GM12878 (cell line): ENCODE measurements at regions not wholly inside any gene's neighbourhood (a gene's known extent, or its start where the extent isn't known, plus 50 kb on each side); places are given as distances from the start of the nearest gene placed in this dataset.

Experiments used
- ATAC-seq: fragments of 200-7000 bp; cut with Tn5 transposase; 3 replicates; pipeline ENCODE4 v1.9.1; 2020; ENCODE audit warnings: mild to moderate bottlenecking, moderate library complexity
- BruUV-seq: library from RNA; stranded (reverse); fragments of 400-500 nt; replicated peaks from 2 replicates; lab custom pipeline; 2021; lab: Mats Ljungman, UMichigan
- CTCF ChIA-PET: fragments of 300-600 bp; sonication (Branson Sonifier 250); formaldehyde crosslinking; extraction: SDS; loops from one replicate; lab custom pipeline; 2021; ENCODE audit warnings: inconsistent platforms; lab: Yijun Ruan, JAX
- POLR2A ChIA-PET: fragments of 350-600 bp; formaldehyde crosslinking; extraction: SDS; loops from one replicate; lab custom pipeline; 2021; ENCODE audit warnings: inconsistent platforms; lab: Charles Lee
- RAD21 ChIA-PET: fragments of 300-600 bp; sonication (Branson Sonifier 250); formaldehyde crosslinking; loops from one replicate; lab custom pipeline; 2023; ENCODE audit warnings: antibody characterized with exemption; ENCODE audit not compliant: unreplicated experiment; lab: Charles Lee
- SMC1A ChIA-PET: fragments of 300-600 bp; sonication (Branson Sonifier 250); formaldehyde crosslinking; loops from one replicate; lab custom pipeline; 2023; ENCODE audit not compliant: unreplicated experiment, uncharacterized antibody; lab: Charles Lee
- DNase-seq: peaks from one replicate; pipeline ENCODE4 v3.0.0-alpha.2; 2011; ENCODE audit warnings: low read depth, low spot score
- FAIRE-seq: peaks from 3 replicates; lab custom pipeline; 2011; peaks lifted over from hg19 to GRCh38; lab: Jason Lieb, UNC
- H2AFZ ChIP-seq: 2 replicates; pipeline ENCODE4 v1.6.0; 2011; ENCODE audit warnings: low read depth, low read length, control low read depth; ENCODE audit not compliant: control insufficient read depth
- H3K27ac ChIP-seq: 2 replicates; pipeline ENCODE4 v1.5.1; 2011; ENCODE audit warnings: control low read depth; ENCODE audit not compliant: control insufficient read depth, insufficient read depth
- H3K27me3 ChIP-seq, 2 experiments: replicated peaks in 1 of 2; 2 replicates each; pipeline versions ENCODE4 v1.6.0 to v1.6.1; 2011; ENCODE audit warnings: low read length in 1 of 2; ENCODE audit not compliant: control insufficient read depth in 2 of 2, insufficient read depth in 2 of 2
- H3K36me3 ChIP-seq, 2 experiments: 2 replicates each; pipeline ENCODE4 v1.5.1; 2011; ENCODE audit warnings: low read length in 1 of 2; ENCODE audit not compliant: control insufficient read depth in 2 of 2, insufficient read depth in 2 of 2
- H3K4me1 ChIP-seq: 2 replicates; pipeline ENCODE4 v1.6.1; 2011; ENCODE audit warnings: mild to moderate bottlenecking, low read length, moderate library complexity, mixed read lengths; ENCODE audit not compliant: control insufficient read depth, insufficient read depth
- H3K4me2 ChIP-seq: 2 replicates; pipeline ENCODE4 v1.6.0; 2011; ENCODE audit warnings: control low read depth; ENCODE audit not compliant: control insufficient read depth, insufficient read depth
- H3K4me3 ChIP-seq: fragments of 200-600 bp; sonication (generic); 2 replicates; pipeline ENCODE4 v1.5.1; 2016
- H3K79me2 ChIP-seq: 2 replicates; pipeline ENCODE4 v1.6.0; 2011; ENCODE audit warnings: low read length; ENCODE audit not compliant: control insufficient read depth, insufficient read depth
- H3K9ac ChIP-seq: 2 replicates; pipeline ENCODE4 v1.8.0; 2011; ENCODE audit warnings: low read length, control low read depth, mixed read lengths; ENCODE audit not compliant: control insufficient read depth, insufficient read depth
- H3K9me3 ChIP-seq: replicated peaks from 3 replicates; pipeline ENCODE4 v1.5.1; 2011; ENCODE audit warnings: mild to moderate bottlenecking, low read length; ENCODE audit not compliant: control insufficient read depth, insufficient read depth
- H4K20me1 ChIP-seq: 2 replicates; pipeline ENCODE4 v1.6.0; 2011; ENCODE audit not compliant: control insufficient read depth, insufficient read depth
- BCL11A ChIP-seq: IDR thresholded peaks from 2 replicates; pipeline ENCODE4 v1.6.1; 2011; ENCODE audit warnings: low read depth, low read length
- BHLHE40 ChIP-seq, 2 experiments: fragments of 450-650 bp in 1 of 2; IDR thresholded peaks; 2 replicates each; pipeline ENCODE4 v1.6.1; 2011 to 2017; ENCODE audit warnings: low read depth in 2 of 2, borderline replicate concordance in 1 of 2, improper control_type of control experiment in 1 of 2, low read length in 1 of 2, mild to moderate bottlenecking in 1 of 2
- CHD1 ChIP-seq: IDR thresholded peaks from 2 replicates; pipeline ENCODE4 v1.6.1; 2012; ENCODE audit warnings: low read depth, low read length, improper control_type of control experiment
- E2F8 ChIP-seq: fragments of 450-650 bp; IDR thresholded peaks from 2 replicates; pipeline ENCODE4 v1.6.1; 2018; ENCODE audit warnings: mild to moderate bottlenecking, low read depth, moderate library complexity; ENCODE audit not compliant: partially characterized antibody
- MEF2B ChIP-seq: fragments of 450-650 bp; IDR thresholded peaks from 2 replicates; pipeline ENCODE4 v1.6.1; 2018; ENCODE audit warnings: mild to moderate bottlenecking, moderate library complexity; ENCODE audit not compliant: partially characterized antibody, poor library complexity, severe bottlenecking
- NR2C1 ChIP-seq: fragments of 450-650 bp; IDR thresholded peaks from 2 replicates; pipeline ENCODE4 v1.6.1; 2017; ENCODE audit warnings: antibody characterized with exemption, mild to moderate bottlenecking, moderate library complexity
- NRF1 ChIP-seq: conservative IDR thresholded peaks from 2 replicates; pipeline ENCODE4 v1.6.1; 2011; ENCODE audit warnings: mild to moderate bottlenecking, low read depth, low read length, improper control_type of control experiment
- POU2F2 ChIP-seq: IDR thresholded peaks from 3 replicates; pipeline ENCODE4 v1.6.1; 2011; ENCODE audit warnings: low read depth, mild to moderate bottlenecking, low read length, borderline replicate concordance
- RUNX3 ChIP-seq: IDR thresholded peaks from 2 replicates; pipeline ENCODE4 v1.6.1; 2012; ENCODE audit warnings: low read length, inconsistent platforms
- TCF12 ChIP-seq: IDR thresholded peaks from 2 replicates; pipeline ENCODE4 v1.6.1; 2011; ENCODE audit warnings: low read depth, mild to moderate bottlenecking, low read length
- ZNF217 ChIP-seq: fragments of 450-650 bp; IDR thresholded peaks from 2 replicates; pipeline ENCODE4 v1.6.1; 2017; ENCODE audit warnings: antibody characterized with exemption, mild to moderate bottlenecking
- WGBS: methylation state at CpG from one replicate; pipeline ENCODE4 v1.1.6; 2016; ENCODE audit warnings: low lambda C conversion rate; ENCODE audit not compliant: insufficient replicate concordance, insufficient coverage; ENCODE audit errors: missing lambda C conversion rate; 5-methylcytosine and 5-hydroxymethylcytosine counted together
- in situ Hi-C: fragments of 300-500 bp; cut with MboI; formaldehyde crosslinking; loops from 9 replicates; pipeline ENCODE4 v1.14.3; 2018; ENCODE audit warnings: mixed read lengths
- intact Hi-C: fragments of 100-400 bp; cut with micrococcal nuclease; formaldehyde crosslinking; loops from one replicate; pipeline ENCODE4 v1.14.2; 2022; ENCODE audit not compliant: unreplicated experiment
- TF ChIP-seq, protein P1 (sequence below): IDR thresholded peaks from 2 replicates; pipeline ENCODE4 v1.6.1; 2012; ENCODE audit warnings: low read depth, low read length, improper control_type of control experiment

- no peaks in the 10 kb centered on the region; the same call in 2 of the 3 replicates for H3K9me3 ChIP-seq
- intact Hi-C loops = loop anchor here (10.0 kb wide), 1 partner anchor 341 kb away; no protein-coding TSS in a partner anchor
Measured at GRCh38 chr2:145413261-145414030, 893.5 kb upstream of the ZEB2 start.

GRCh38 chr2:145412155-145412554 is 892.2 kb upstream of the ZEB2 start:
- no peak overlapping the region for H3K4me3 ChIP-seq
- no TSS peak for BruUV-seq
- H3K27me3 ChIP-seq = no peaks in the 10 kb centered on the region; a peak in 1 of 4 replicates
- no peak overlapping the region for H3K27ac ChIP-seq
- ChIA-PET SMC1A (interaction anchor here (0.6 to 1.0 kb wide), 3 partner anchors 17 to 889 kb away, joined by 3 read pairs; no protein-coding TSS in a partner anchor), POLR2A (no interaction called here), RAD21 (no interaction called here), CTCF (no interaction called here)
- H3K36me3 ChIP-seq = no peaks in the 10 kb centered on the region
- peak overlapping the region; percentile 39; the same call in 1 of the 2 replicates for H3K4me2 ChIP-seq
- H3K4me1 ChIP-seq = no peaks in the 10 kb centered on the region
- DNase-seq = no peak
- in situ Hi-C loops = no loop called here
- peak; percentile 62 for ATAC-seq
- TF ChIP-seq BCL11A (no peak), E2F8 (no peak), POU2F2 (no peak), ZNF217 (no peak), RUNX3 (peak; percentile 40), MEF2B (peak; percentile 21), TCF12 (peak; percentile 56; the same call in 1 of the 2 replicates), NRF1 (no peak), BHLHE40 (IDR thresholded peaks at IDR 0.05; ENCODE audit: borderline replicate concordance in 1 of 2, low read depth in 2 of 2, low read length in 1 of 2) (peak; percentile 66 to 81; a peak in 3 of 4 replicates)
- TF ChIP-seq, protein P1, sequence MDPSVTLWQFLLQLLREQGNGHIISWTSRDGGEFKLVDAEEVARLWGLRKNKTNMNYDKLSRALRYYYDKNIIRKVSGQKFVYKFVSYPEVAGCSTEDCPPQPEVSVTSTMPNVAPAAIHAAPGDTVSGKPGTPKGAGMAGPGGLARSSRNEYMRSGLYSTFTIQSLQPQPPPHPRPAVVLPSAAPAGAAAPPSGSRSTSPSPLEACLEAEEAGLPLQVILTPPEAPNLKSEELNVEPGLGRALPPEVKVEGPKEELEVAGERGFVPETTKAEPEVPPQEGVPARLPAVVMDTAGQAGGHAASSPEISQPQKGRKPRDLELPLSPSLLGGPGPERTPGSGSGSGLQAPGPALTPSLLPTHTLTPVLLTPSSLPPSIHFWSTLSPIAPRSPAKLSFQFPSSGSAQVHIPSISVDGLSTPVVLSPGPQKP = no peak
- no peaks in the 10 kb centered on the region for H4K20me1 ChIP-seq
- FAIRE-seq = no peak
- H3K79me2 ChIP-seq = no peaks in the 10 kb centered on the region
- no peak overlapping the region for H3K9ac ChIP-seq
- H3K9me3 ChIP-seq = no peaks in the 10 kb centered on the region; the same call in 2 of the 3 replicates
- WGBS = 10% methylated on average over 4 of the region's 4 CpGs
- H2AFZ ChIP-seq = no peak overlapping the region
- intact Hi-C loops = loop anchor here (10.0 kb wide), 1 partner anchor 343 kb away; no protein-coding TSS in a partner anchor

More at GRCh38 chr2:145413261-145414030, 893.5 kb upstream of the ZEB2 start:
- ChIA-PET SMC1A (no interaction called here), POLR2A (no interaction called here), CTCF (no interaction called here), RAD21 (no interaction called here)
- no peak overlapping the region for H3K4me3 ChIP-seq
- no peak for ATAC-seq
- no peak for TF ChIP-seq CHD1
- TF ChIP-seq NR2C1 = no peak
- WGBS = 13% methylated on average over 2 of the region's 2 CpGs
- H2AFZ ChIP-seq = no peak overlapping the region
- H3K27me3 ChIP-seq = no peaks in the 10 kb centered on the region; a peak in 1 of 4 replicates
- H3K79me2 ChIP-seq = no peaks in the 10 kb centered on the region
- BruUV-seq = no TSS peak
- no peak for FAIRE-seq
- in situ Hi-C loops = no loop called here
- H3K4me1 ChIP-seq = no peaks in the 10 kb centered on the region
- no peak overlapping the region for H3K9ac ChIP-seq
- H3K4me2 ChIP-seq = no peak overlapping the region
- H3K36me3 ChIP-seq = no peaks in the 10 kb centered on the region
- H4K20me1 ChIP-seq = no peaks in the 10 kb centered on the region
- no peak for DNase-seq
- no peak overlapping the region for H3K27ac ChIP-seq
